Mammary epithelial cell (primary cell): ENCODE measurements at regions not wholly inside any gene's neighbourhood (a gene's known extent, or its start where the extent isn't known, plus 50 kb on each side); places are given as distances from the start of the nearest gene placed in this dataset.

Experiments used
- EZH2 ChIP-seq: IDR thresholded peaks from 2 replicates; pipeline ENCODE4 v1.6.1; 2012; ENCODE audit warnings: low read length, inconsistent platforms, borderline replicate concordance
- TF ChIP-seq, protein P1 (sequence below), 2 donors: IDR thresholded peaks in 1 of 2; conservative IDR thresholded peaks in 1 of 2; 2 replicates each; pipeline ENCODE4 v1.5.1; 2011 to 2012; ENCODE audit warnings: inconsistent platforms in 2 of 2, low read length in 2 of 2, mild to moderate bottlenecking in 2 of 2, control low read depth in 1 of 2, low read depth in 1 of 2; ENCODE audit not compliant: insufficient read depth in 1 of 2; ENCODE audit errors: extremely low read depth in 1 of 2

DNA sequence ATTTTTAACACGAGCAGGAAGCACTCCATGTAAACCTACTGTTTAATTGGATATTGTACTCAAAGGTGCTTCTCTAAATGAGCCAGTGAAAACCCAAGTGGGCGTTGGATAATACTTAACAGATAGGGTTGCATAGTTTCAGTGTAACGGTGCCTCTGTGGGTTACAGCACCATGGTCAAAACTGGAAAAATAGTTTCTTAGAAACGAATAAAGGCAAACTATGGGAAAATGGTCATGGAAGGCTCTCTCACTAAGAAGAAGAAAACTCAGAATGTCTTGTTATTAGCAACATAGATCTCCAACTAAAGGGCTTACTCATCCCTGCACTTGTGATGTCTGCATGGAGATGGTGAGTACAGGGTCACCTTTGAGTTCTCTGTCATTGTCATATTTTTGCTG is 59.1 kb upstream of the NEDD9 start:
- TF ChIP-seq, protein P1, sequence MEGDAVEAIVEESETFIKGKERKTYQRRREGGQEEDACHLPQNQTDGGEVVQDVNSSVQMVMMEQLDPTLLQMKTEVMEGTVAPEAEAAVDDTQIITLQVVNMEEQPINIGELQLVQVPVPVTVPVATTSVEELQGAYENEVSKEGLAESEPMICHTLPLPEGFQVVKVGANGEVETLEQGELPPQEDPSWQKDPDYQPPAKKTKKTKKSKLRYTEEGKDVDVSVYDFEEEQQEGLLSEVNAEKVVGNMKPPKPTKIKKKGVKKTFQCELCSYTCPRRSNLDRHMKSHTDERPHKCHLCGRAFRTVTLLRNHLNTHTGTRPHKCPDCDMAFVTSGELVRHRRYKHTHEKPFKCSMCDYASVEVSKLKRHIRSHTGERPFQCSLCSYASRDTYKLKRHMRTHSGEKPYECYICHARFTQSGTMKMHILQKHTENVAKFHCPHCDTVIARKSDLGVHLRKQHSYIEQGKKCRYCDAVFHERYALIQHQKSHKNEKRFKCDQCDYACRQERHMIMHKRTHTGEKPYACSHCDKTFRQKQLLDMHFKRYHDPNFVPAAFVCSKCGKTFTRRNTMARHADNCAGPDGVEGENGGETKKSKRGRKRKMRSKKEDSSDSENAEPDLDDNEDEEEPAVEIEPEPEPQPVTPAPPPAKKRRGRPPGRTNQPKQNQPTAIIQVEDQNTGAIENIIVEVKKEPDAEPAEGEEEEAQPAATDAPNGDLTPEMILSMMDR (conservative IDR thresholded peaks at IDR 0.05 in 1 of 2, IDR thresholded peaks at IDR 0.05 in 1 of 2; ENCODE audit: extremely low read depth in 1 of 2, insufficient read depth in 1 of 2, low read depth in 1 of 2, low read length in 2 of 2): no peak
- no peak for TF ChIP-seq EZH2
